ENCODE measurements at regions not wholly inside any gene's neighbourhood (a gene's known extent, or its start where the extent isn't known, plus 50 kb on each side); places are given as distances from the start of the nearest gene placed in this dataset.

GRCh38 chr3:69510481-69511030 is 124.7 kb upstream of the FRMD4B start:
- H3K4me2 ChIP-seq, result no peak overlapping the region
- H2AFZ ChIP-seq (ENCODE audit: low read depth), result no peak overlapping the region
- no peaks in the 10 kb centered on the region for H3K36me3 ChIP-seq (ENCODE audit: insufficient read depth)
- no peaks in the 10 kb centered on the region for H3K79me2 ChIP-seq (ENCODE audit: insufficient read depth, low read depth)
- H3K27ac ChIP-seq, result no peak overlapping the region
- no peaks in the 10 kb centered on the region for H4K20me1 ChIP-seq (ENCODE audit: insufficient read depth)
- no peak overlapping the region for H3K4me3 ChIP-seq (IDR thresholded peaks at IDR 0.05; ENCODE audit: insufficient read depth, low read depth, low read length)
- TF ChIP-seq CTCF (conservative IDR thresholded peaks at IDR 0.05; ENCODE audit: low read depth, low read length), result no peak
- no peaks in the 10 kb centered on the region for H3K4me1 ChIP-seq (ENCODE audit: low read depth, poor library complexity, severe bottlenecking)
- H3K27me3 ChIP-seq (ENCODE audit: insufficient read depth, low read depth), result no peaks in the 10 kb centered on the region
- H3K9ac ChIP-seq, result no peak overlapping the region

DNA sequence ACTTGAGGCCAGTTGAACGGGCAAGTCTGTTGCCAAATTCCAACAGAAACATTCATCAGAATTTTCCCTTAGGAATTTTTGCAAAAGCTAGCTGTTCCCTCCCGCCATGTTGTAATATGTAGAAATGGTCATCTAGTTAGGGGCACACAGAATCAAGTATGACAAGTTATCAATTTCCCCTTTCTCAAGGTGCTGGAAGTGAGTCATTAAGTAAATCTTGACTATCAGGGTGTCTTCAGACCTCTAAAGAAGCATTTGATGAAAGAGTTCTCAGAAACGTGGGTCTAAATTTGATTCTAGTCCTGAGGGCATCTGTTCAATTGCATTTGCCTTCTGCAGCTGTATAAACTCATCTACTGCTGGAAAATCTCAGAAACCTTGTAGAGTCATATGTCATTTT is 123.4 kb upstream of the FRMD4B start:
- H3K4me1 ChIP-seq (ENCODE audit: low read depth, poor library complexity, severe bottlenecking), result no peaks in the 10 kb centered on the region
- TF ChIP-seq CTCF (conservative IDR thresholded peaks at IDR 0.05; ENCODE audit: low read depth, low read length), result no peak
- H3K36me3 ChIP-seq (ENCODE audit: insufficient read depth), result no peaks in the 10 kb centered on the region
- no peak overlapping the region for H3K27ac ChIP-seq
- no peak overlapping the region for H2AFZ ChIP-seq (ENCODE audit: low read depth)
- no peaks in the 10 kb centered on the region for H3K27me3 ChIP-seq (ENCODE audit: insufficient read depth, low read depth)
- H4K20me1 ChIP-seq (ENCODE audit: insufficient read depth), result no peaks in the 10 kb centered on the region
- no peak overlapping the region for H3K4me2 ChIP-seq
- H3K4me3 ChIP-seq (IDR thresholded peaks at IDR 0.05; ENCODE audit: insufficient read depth, low read depth, low read length), result no peak overlapping the region
- H3K79me2 ChIP-seq (ENCODE audit: insufficient read depth, low read depth), result no peaks in the 10 kb centered on the region
- H3K9ac ChIP-seq, result no peak overlapping the region

- Histone ChIP-seq H3K27ac (no peak overlapping the region), H4K20me1 (ENCODE audit: insufficient read depth) (no peaks in the 10 kb centered on the region), H3K79me2 (ENCODE audit: insufficient read depth, low read depth) (no peaks in the 10 kb centered on the region), H3K4me1 (ENCODE audit: low read depth, poor library complexity, severe bottlenecking) (no peaks in the 10 kb centered on the region), H3K9ac (no peak overlapping the region), H3K4me3 (IDR thresholded peaks at IDR 0.05; ENCODE audit: insufficient read depth, low read depth, low read length) (no peak overlapping the region), H3K27me3 (ENCODE audit: insufficient read depth, low read depth) (no peaks in the 10 kb centered on the region), H2AFZ (ENCODE audit: low read depth) (no peak overlapping the region), H3K4me2 (no peak overlapping the region), H3K36me3 (ENCODE audit: insufficient read depth) (no peaks in the 10 kb centered on the region)
- TF ChIP-seq CTCF (conservative IDR thresholded peaks at IDR 0.05; ENCODE audit: low read depth, low read length), result no peak
Measured at GRCh38 chr3:69505770-69506407, 120.0 kb upstream of the FRMD4B start.

DNA sequence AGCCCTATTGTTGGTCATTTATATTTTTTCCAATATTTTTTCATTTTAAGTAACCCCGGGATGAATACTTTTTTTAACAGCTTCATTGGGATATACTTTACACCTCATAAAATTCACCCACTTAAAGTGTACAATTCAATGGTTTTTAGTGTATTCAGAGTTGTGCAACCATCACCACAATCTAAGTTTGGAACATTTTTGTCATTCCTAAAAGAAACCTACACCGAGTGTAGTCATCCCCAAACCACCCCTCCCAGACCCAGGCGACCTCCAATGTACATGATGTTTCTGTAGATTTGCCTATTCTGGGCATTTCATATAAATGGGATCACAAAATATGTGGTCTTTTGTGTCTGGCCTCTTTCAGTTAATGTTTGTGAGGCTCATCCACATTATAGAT is 118.3 kb upstream of the FRMD4B start:
- Histone ChIP-seq H3K4me1 (ENCODE audit: low read depth, poor library complexity, severe bottlenecking) (no peaks in the 10 kb centered on the region), H3K27ac (no peak overlapping the region), H3K27me3 (ENCODE audit: insufficient read depth, low read depth) (no peaks in the 10 kb centered on the region), H3K9ac (no peak overlapping the region), H3K4me3 (IDR thresholded peaks at IDR 0.05; ENCODE audit: insufficient read depth, low read depth, low read length) (no peak overlapping the region), H3K4me2 (no peak overlapping the region), H3K36me3 (ENCODE audit: insufficient read depth) (no peaks in the 10 kb centered on the region), H2AFZ (ENCODE audit: low read depth) (no peak overlapping the region), H3K79me2 (ENCODE audit: insufficient read depth, low read depth) (no peaks in the 10 kb centered on the region), H4K20me1 (ENCODE audit: insufficient read depth) (no peaks in the 10 kb centered on the region)
- TF ChIP-seq CTCF (conservative IDR thresholded peaks at IDR 0.05; ENCODE audit: low read depth, low read length), result no peak

Data from KMS-11 (cell line).